Cardiac muscle cell (in vitro differentiated cells and primary cell): ENCODE measurements at regions not wholly inside any gene's neighbourhood (a gene's known extent, or its start where the extent isn't known, plus 50 kb on each side); places are given as distances from the start of the nearest gene placed in this dataset.

Experiments used
- DNase-seq, 2 donors: peaks; one replicate each; pipeline versions ENCODE4 v3.0.0 to v3.0.0-alpha.2; 2010 to 2017; ENCODE audit warnings: low read depth in 1 of 2, low spot score in 1 of 2
- H3K27ac ChIP-seq: fragments of 200-600 bp; sonication (generic); 2 replicates; pipeline ENCODE4 v1.5.1; 2016
- H3K27me3 ChIP-seq: fragments of 200-600 bp; sonication (generic); 2 replicates; pipeline ENCODE4 v1.6.0; 2016; ENCODE audit warnings: control low read depth
- H3K36me3 ChIP-seq: fragments of 200-600 bp; sonication (generic); 2 replicates; pipeline ENCODE4 v1.5.1; 2016; ENCODE audit warnings: control low read depth
- H3K4me1 ChIP-seq: fragments of 200-600 bp; sonication (generic); 2 replicates; pipeline ENCODE4 v1.8.1; 2017; ENCODE audit warnings: low read depth, mild to moderate bottlenecking, mixed run types
- H3K4me3 ChIP-seq: fragments of 200-600 bp; sonication (generic); 2 replicates; pipeline ENCODE4 v1.5.1; 2016; ENCODE audit warnings: mild to moderate bottlenecking
- H3K9me3 ChIP-seq: fragments of 200-600 bp; sonication (generic); 2 replicates; pipeline ENCODE4 v1.5.1; 2017; ENCODE audit warnings: low read depth, mild to moderate bottlenecking, control low read depth
- CTCF ChIP-seq: IDR thresholded peaks from 2 replicates; pipeline ENCODE4 v1.5.1; 2012; ENCODE audit warnings: low read depth, mild to moderate bottlenecking, low read length

GRCh38 chr3:83877910-83878309 lies 1080.9 kb upstream of the CADM2 start:
- TF ChIP-seq CTCF, result no peak
- H3K9me3 ChIP-seq, result no peaks in the 10 kb centered on the region
- H3K36me3 ChIP-seq, result no peaks in the 10 kb centered on the region
- no peak for DNase-seq
- H3K27ac ChIP-seq, result no peak overlapping the region
- no peak overlapping the region for H3K4me3 ChIP-seq
- no peaks in the 10 kb centered on the region for H3K4me1 ChIP-seq
- H3K27me3 ChIP-seq, result no peaks in the 10 kb centered on the region

- H3K27me3 ChIP-seq, result no peaks in the 10 kb centered on the region
- no peak overlapping the region for H3K4me3 ChIP-seq
- no peak for DNase-seq
- H3K27ac ChIP-seq, result no peak overlapping the region
- H3K36me3 ChIP-seq, result no peaks in the 10 kb centered on the region
- H3K9me3 ChIP-seq, result no peaks in the 10 kb centered on the region
- TF ChIP-seq CTCF, result no peak
- H3K4me1 ChIP-seq, result no peaks in the 10 kb centered on the region
Observed at GRCh38 chr3:83882701-83883100, 1076.1 kb upstream of the CADM2 start.

GRCh38 chr3:83890039-83890762 lies 1068.6 kb upstream of the CADM2 start:
- DNase-seq, result no peak
- H3K27ac ChIP-seq, result no peak overlapping the region

GRCh38 chr3:83890763-83891135 lies 1068.0 kb upstream of the CADM2 start:
- H3K27ac ChIP-seq, result no peak overlapping the region
- H3K4me3 ChIP-seq, result no peak overlapping the region

More at GRCh38 chr3:83890039-83890762, 1068.6 kb upstream of the CADM2 start:
- H3K36me3 ChIP-seq, result no peaks in the 10 kb centered on the region
- H3K9me3 ChIP-seq, result no peaks in the 10 kb centered on the region
- no peak overlapping the region for H3K4me3 ChIP-seq
- H3K4me1 ChIP-seq, result no peaks in the 10 kb centered on the region
- no peaks in the 10 kb centered on the region for H3K27me3 ChIP-seq
- TF ChIP-seq CTCF, result no peak

GRCh38 chr3:83894223-83894622 lies 1064.6 kb upstream of the CADM2 start:
- H3K27me3 ChIP-seq, result no peaks in the 10 kb centered on the region
- no peaks in the 10 kb centered on the region for H3K4me1 ChIP-seq
- TF ChIP-seq CTCF, result no peak

More at GRCh38 chr3:83890763-83891135, 1068.0 kb upstream of the CADM2 start:
- H3K9me3 ChIP-seq, result no peaks in the 10 kb centered on the region
- no peak for TF ChIP-seq CTCF
- no peak for DNase-seq
- H3K4me1 ChIP-seq, result no peaks in the 10 kb centered on the region
- no peaks in the 10 kb centered on the region for H3K36me3 ChIP-seq
- no peaks in the 10 kb centered on the region for H3K27me3 ChIP-seq

GRCh38 chr3:83895892-83896291 lies 1062.9 kb upstream of the CADM2 start:
- no peaks in the 10 kb centered on the region for H3K27me3 ChIP-seq
- H3K36me3 ChIP-seq, result no peaks in the 10 kb centered on the region
- no peak overlapping the region for H3K27ac ChIP-seq
- H3K4me1 ChIP-seq, result no peaks in the 10 kb centered on the region
- no peaks in the 10 kb centered on the region for H3K9me3 ChIP-seq
- TF ChIP-seq CTCF, result no peak
- H3K4me3 ChIP-seq, result no peak overlapping the region
- no peak for DNase-seq

More at GRCh38 chr3:83894223-83894622, 1064.6 kb upstream of the CADM2 start:
- H3K4me3 ChIP-seq, result no peak overlapping the region
- no peaks in the 10 kb centered on the region for H3K36me3 ChIP-seq
- no peak overlapping the region for H3K27ac ChIP-seq
- DNase-seq, result no peak
- no peaks in the 10 kb centered on the region for H3K9me3 ChIP-seq
